H9 (cell line): ENCODE measurements at regions not wholly inside any gene's neighbourhood (a gene's known extent, or its start where the extent isn't known, plus 50 kb on each side); places are given as distances from the start of the nearest gene placed in this dataset.

ENCODE experiments used
- DNase-seq: peaks from one replicate; pipeline ENCODE4 v3.0.0-alpha.2; 2017
- H2AFZ ChIP-seq: one replicate; pipeline ENCODE4 v1.6.1; 2013; ENCODE audit warnings: mild to moderate bottlenecking, low read length, control low read depth, moderate library complexity
- H2AK5ac ChIP-seq: 2 replicates; pipeline ENCODE4 v1.6.1; 2013; ENCODE audit warnings: low read length, control low read depth, mixed read lengths; ENCODE audit not compliant: insufficient read length
- H2BK120ac ChIP-seq: one replicate; pipeline ENCODE4 v1.6.1; 2013; ENCODE audit warnings: low read depth, mild to moderate bottlenecking, low read length, control low read depth, inconsistent platforms; ENCODE audit not compliant: poor library complexity, severe bottlenecking
- H2BK12ac ChIP-seq: 2 replicates; pipeline ENCODE4 v1.6.1; 2013; ENCODE audit warnings: low read length, control low read depth, mixed read lengths, low read depth; ENCODE audit not compliant: insufficient read length
- H2BK15ac ChIP-seq: 2 replicates; pipeline ENCODE4 v1.6.1; 2013; ENCODE audit warnings: low read depth, low read length, control low read depth
- H2BK20ac ChIP-seq: one replicate; pipeline ENCODE4 v1.6.1; 2013; ENCODE audit warnings: low read depth, mild to moderate bottlenecking, low read length, control low read depth, inconsistent platforms; ENCODE audit not compliant: poor library complexity, severe bottlenecking
- H2BK5ac ChIP-seq: 2 replicates; pipeline ENCODE4 v1.6.1; 2013; ENCODE audit warnings: low read length, control low read depth, mixed read lengths; ENCODE audit not compliant: insufficient read length
- H3K14ac ChIP-seq: 2 replicates; pipeline ENCODE4 v1.6.1; 2013; ENCODE audit warnings: low read length, control low read depth; ENCODE audit not compliant: insufficient read depth
- H3K18ac ChIP-seq: 2 replicates; pipeline ENCODE4 v1.6.1; 2013; ENCODE audit warnings: low read depth, mild to moderate bottlenecking, mixed read lengths, low read length, control low read depth; ENCODE audit not compliant: insufficient read length
- H3K23ac ChIP-seq: 2 replicates; pipeline ENCODE4 v1.6.1; 2013; ENCODE audit warnings: low read length, control low read depth, mixed read lengths, low read depth; ENCODE audit not compliant: insufficient read length
- H3K23me2 ChIP-seq: 2 replicates; pipeline ENCODE4 v1.6.1; 2013; ENCODE audit warnings: low read depth, mild to moderate bottlenecking, mixed read lengths, low read length, control low read depth; ENCODE audit not compliant: insufficient read length, poor library complexity, severe bottlenecking
- H3K27ac ChIP-seq: 2 replicates; pipeline ENCODE4 v1.5.1; 2013; ENCODE audit warnings: low read length, control low read depth, mixed read lengths, low read depth; ENCODE audit not compliant: insufficient read length
- H3K27me3 ChIP-seq: 2 replicates; pipeline ENCODE4 v1.6.1; 2013; ENCODE audit warnings: low read length, control low read depth, inconsistent platforms; ENCODE audit not compliant: insufficient read depth
- H3K4ac ChIP-seq: 2 replicates; pipeline ENCODE4 v1.6.1; 2013; ENCODE audit warnings: low read depth, mild to moderate bottlenecking, control low read depth, inconsistent platforms, low read length, moderate library complexity
- H3K4me1 ChIP-seq: 2 replicates; pipeline ENCODE4 v1.6.1; 2013; ENCODE audit warnings: low read length, control low read depth, inconsistent platforms; ENCODE audit not compliant: insufficient read depth
- H3K4me2 ChIP-seq: 2 replicates; pipeline ENCODE4 v1.6.1; 2013; ENCODE audit warnings: low read length, control low read depth, mixed read lengths; ENCODE audit not compliant: insufficient read length, insufficient read depth
- H3K56ac ChIP-seq: 2 replicates; pipeline ENCODE4 v1.6.1; 2013; ENCODE audit warnings: low read depth, mild to moderate bottlenecking, mixed read lengths, low read length, control low read depth; ENCODE audit not compliant: insufficient read length
- H3K79me1 ChIP-seq: 2 replicates; pipeline ENCODE4 v1.6.1; 2013; ENCODE audit warnings: low read depth, mild to moderate bottlenecking, moderate library complexity, low read length, control low read depth, inconsistent platforms; ENCODE audit not compliant: insufficient read depth, poor library complexity, severe bottlenecking
- H3K79me2 ChIP-seq: 2 replicates; pipeline ENCODE4 v1.6.1; 2013; ENCODE audit warnings: low read length, control low read depth, inconsistent platforms; ENCODE audit not compliant: insufficient read depth
- H3K9ac ChIP-seq: 2 replicates; pipeline ENCODE4 v1.6.1; 2013; ENCODE audit warnings: low read length, control low read depth, mixed read lengths; ENCODE audit not compliant: insufficient read length; ENCODE audit errors: extremely low read depth
- H3K9me3 ChIP-seq: one replicate; pipeline ENCODE4 v1.6.1; 2013; ENCODE audit warnings: low read depth, low read length, inconsistent platforms; ENCODE audit not compliant: control insufficient read depth
- H3T11ph ChIP-seq: one replicate; pipeline ENCODE4 v1.6.1; 2013; ENCODE audit warnings: mild to moderate bottlenecking, low read length, control low read depth, inconsistent platforms
- H4K20me1 ChIP-seq: one replicate; pipeline ENCODE4 v1.6.1; 2013; ENCODE audit not compliant: control insufficient read depth, insufficient read length, insufficient read depth
- H4K5ac ChIP-seq: 2 replicates; pipeline ENCODE4 v1.6.1; 2013; ENCODE audit warnings: low read depth, mild to moderate bottlenecking, mixed read lengths, low read length, control low read depth; ENCODE audit not compliant: insufficient read length
- H4K8ac ChIP-seq: replicated peaks from 2 replicates; pipeline ENCODE4 v1.6.1; 2013; ENCODE audit warnings: low read length, control low read depth, mixed read lengths, low read depth; ENCODE audit not compliant: insufficient read length
- H4K91ac ChIP-seq: 2 replicates; pipeline ENCODE4 v1.6.1; 2013; ENCODE audit warnings: low read depth, mild to moderate bottlenecking, moderate library complexity, mixed read lengths, low read length, control low read depth; ENCODE audit not compliant: insufficient read length
- H3K27ac Mint-ChIP-seq, 3 experiments: 2 replicates in 2 of 3; 3 replicates in 1 of 3; pipeline ENCODE4 v1.8.0; 2020 to 2021; ENCODE audit warnings: mixed read lengths in 3 of 3, mild to moderate bottlenecking in 1 of 3, moderate library complexity in 1 of 3
- H3K27me3 Mint-ChIP-seq: 2 replicates; pipeline ENCODE4 v1.8.0; 2021; ENCODE audit warnings: low read depth, mild to moderate bottlenecking, moderate library complexity, mixed read lengths
- H3K36me3 Mint-ChIP-seq, 3 experiments: 2 replicates in 2 of 3; 3 replicates in 1 of 3; pipeline ENCODE4 v1.8.0; 2020 to 2021; ENCODE audit warnings: low read depth in 3 of 3, mixed read lengths in 3 of 3; ENCODE audit not compliant: insufficient read depth in 1 of 3
- H3K4me1 Mint-ChIP-seq, 2 experiments: 2 replicates each; pipeline ENCODE4 v1.8.0; 2020; ENCODE audit warnings: mixed read lengths in 2 of 2
- H3K4me3 Mint-ChIP-seq, 2 experiments: 2 replicates in 1 of 2; 3 replicates in 1 of 2; pipeline ENCODE4 v1.8.0; 2020 to 2021; ENCODE audit warnings: mild to moderate bottlenecking in 2 of 2, mixed read lengths in 2 of 2, moderate library complexity in 1 of 2
- H3K9me3 Mint-ChIP-seq, 2 experiments: 2 replicates in 1 of 2; 3 replicates in 1 of 2; pipeline ENCODE4 v1.8.0; 2020; ENCODE audit warnings: mild to moderate bottlenecking in 2 of 2, mixed read lengths in 2 of 2, moderate library complexity in 1 of 2
- CTCF ChIP-seq: fragments of 200-600 bp; sonication (generic); conservative IDR thresholded peaks from 3 replicates; pipeline ENCODE4 v1.8.0; 2021; ENCODE audit warnings: antibody characterized with exemption, mild to moderate bottlenecking
- WGBS: extraction: QIAGEN DNeasy Blood & Tissue Kit; methylation state at CpG from one replicate; pipeline ENCODE4 v1.1.7; 2013; ENCODE audit warnings: missing lambda C conversion rate, low lambda C conversion rate, mixed read lengths; ENCODE audit not compliant: insufficient read length; ENCODE audit errors: extremely low coverage; 5-methylcytosine and 5-hydroxymethylcytosine counted together

GRCh38 chr12:5276327-5276880 lies 155.5 kb upstream of the NTF3 start:
- Histone ChIP-seq H2AFZ (no peak overlapping the region), H3K23ac (no peak overlapping the region), H3K18ac (no peak overlapping the region), H3K79me2 (no peaks in the 10 kb centered on the region), H4K8ac (no peak overlapping the region), H3K4ac (no peak overlapping the region), H3K79me1 (no peaks in the 10 kb centered on the region), H3K27me3 (no peaks in the 10 kb centered on the region), H4K20me1 (no peaks in the 10 kb centered on the region), H2BK5ac (no peak overlapping the region), H3K56ac (no peak overlapping the region), H2BK12ac (no peak overlapping the region), H2BK15ac (no peak overlapping the region), H2BK120ac (no peak overlapping the region), H2AK5ac (no peak overlapping the region), H4K91ac (no peak overlapping the region), H3K4me2 (no peak overlapping the region), H3K27ac (no peak overlapping the region), H3K9ac (no peak overlapping the region), H3K9me3 (no peaks in the 10 kb centered on the region), H4K5ac (no peak overlapping the region), H2BK20ac (no peak overlapping the region), H3T11ph (no peak overlapping the region), H3K23me2 (no peaks in the 10 kb centered on the region), H3K14ac (no peak overlapping the region), H3K4me1 (no peaks in the 10 kb centered on the region)
- Mint-ChIP-seq H3K4me1 (peaks cover 16 to 20% of the 10 kb centered on the region in 2 experiments), H3K27ac (no peak overlapping the region), H3K36me3 (no peaks in the 10 kb centered on the region), H3K27me3 (no peaks in the 10 kb centered on the region; the same call in 1 of the 2 replicates), H3K4me3 (no peak overlapping the region), H3K9me3 (no peaks in the 10 kb centered on the region)
- no peak for DNase-seq
- WGBS = no CpG with 5 or more reads among the region's 4 CpGs
- no peak for TF ChIP-seq CTCF
